Mesenchymal stem cell (in vitro differentiated cells and primary cell): ENCODE measurements at regions not wholly inside any gene's neighbourhood (a gene's known extent, or its start where the extent isn't known, plus 50 kb on each side); places are given as distances from the start of the nearest gene placed in this dataset.

Source experiments
- DNase-seq: peaks from one replicate; pipeline ENCODE4 v3.0.0-alpha.2; 2013
- H2AFZ ChIP-seq: one replicate; pipeline ENCODE4 v1.6.1; 2013; ENCODE audit warnings: low read depth, mild to moderate bottlenecking, control low read depth, inconsistent platforms, low read length, moderate library complexity
- H2AK5ac ChIP-seq: 2 replicates; pipeline ENCODE4 v1.6.1; 2013; ENCODE audit warnings: low read length, moderate library complexity, mild to moderate bottlenecking, inconsistent platforms; ENCODE audit not compliant: severe bottlenecking
- H2BK120ac ChIP-seq: one replicate; pipeline ENCODE4 v1.6.1; 2013; ENCODE audit warnings: low read depth, mild to moderate bottlenecking, inconsistent platforms, low read length, moderate library complexity
- H2BK12ac ChIP-seq, 2 experiments: one replicate each; pipeline ENCODE4 v1.6.1; 2013; ENCODE audit warnings: inconsistent platforms in 2 of 2, low read length in 2 of 2, mild to moderate bottlenecking in 2 of 2, moderate library complexity in 2 of 2, control low read depth in 1 of 2
- H2BK15ac ChIP-seq: one replicate; pipeline ENCODE4 v1.6.1; 2013; ENCODE audit warnings: mild to moderate bottlenecking, low read depth, inconsistent platforms; ENCODE audit not compliant: poor library complexity, severe bottlenecking
- H2BK5ac ChIP-seq: 2 replicates; pipeline ENCODE4 v1.6.1; 2013; ENCODE audit warnings: low read depth, mild to moderate bottlenecking, low read length, control low read depth, inconsistent platforms; ENCODE audit not compliant: poor library complexity, severe bottlenecking
- H3K14ac ChIP-seq, 2 experiments: one replicate each; pipeline ENCODE4 v1.6.1; 2013; ENCODE audit warnings: inconsistent platforms in 2 of 2, low read length in 2 of 2, control low read depth in 1 of 2, mild to moderate bottlenecking in 1 of 2, moderate library complexity in 1 of 2
- H3K18ac ChIP-seq, 2 experiments: one replicate each; pipeline ENCODE4 v1.6.1; 2013; ENCODE audit warnings: inconsistent platforms in 2 of 2, low read length in 2 of 2, control low read depth in 1 of 2, low read depth in 1 of 2, mild to moderate bottlenecking in 1 of 2
- H3K23ac ChIP-seq, 2 experiments: one replicate each; pipeline ENCODE4 v1.6.1; 2013; ENCODE audit warnings: inconsistent platforms in 2 of 2, low read length in 2 of 2, mild to moderate bottlenecking in 2 of 2, moderate library complexity in 2 of 2, control low read depth in 1 of 2
- H3K27ac ChIP-seq: 2 replicates; pipeline ENCODE4 v1.5.1; 2013; ENCODE audit warnings: mild to moderate bottlenecking, moderate library complexity, low read length, control low read depth, inconsistent platforms; ENCODE audit not compliant: poor library complexity, severe bottlenecking
- H3K27me3 ChIP-seq, 2 experiments: 2 replicates each; pipeline versions ENCODE4 v1.6.1 to v1.7.0; 2013; ENCODE audit warnings: low read length in 2 of 2, mild to moderate bottlenecking in 2 of 2, moderate library complexity in 2 of 2, control low read depth in 1 of 2, inconsistent platforms in 1 of 2; ENCODE audit not compliant: control insufficient read depth in 1 of 2, insufficient read depth in 1 of 2
- H3K36me3 ChIP-seq, 2 experiments: 2 replicates each; pipeline versions ENCODE4 v1.6.1 to v1.7.0; 2013; ENCODE audit warnings: low read length in 2 of 2, control low read depth in 1 of 2, inconsistent platforms in 1 of 2, low read depth in 1 of 2, mild to moderate bottlenecking in 1 of 2; ENCODE audit not compliant: insufficient read depth in 2 of 2, control insufficient read depth in 1 of 2
- H3K4ac ChIP-seq, 2 experiments: one replicate each; pipeline ENCODE4 v1.6.1; 2013; ENCODE audit warnings: inconsistent platforms in 2 of 2, low read length in 2 of 2, mild to moderate bottlenecking in 2 of 2, moderate library complexity in 2 of 2, control low read depth in 1 of 2, low read depth in 1 of 2
- H3K4me1 ChIP-seq: 2 replicates; pipeline ENCODE4 v1.6.1; 2013; ENCODE audit warnings: low read depth, low read length, control low read depth; ENCODE audit not compliant: control insufficient read depth, insufficient read depth
- H3K4me2 ChIP-seq: 2 replicates; pipeline ENCODE4 v1.6.1; 2013; ENCODE audit warnings: low read length, mild to moderate bottlenecking, inconsistent platforms; ENCODE audit not compliant: poor library complexity, severe bottlenecking
- H3K4me3 ChIP-seq, 2 experiments: 2 replicates each; pipeline versions ENCODE4 v1.5.1 to v1.7.0; 2013; ENCODE audit warnings: low read length in 2 of 2, mild to moderate bottlenecking in 2 of 2, control low read depth in 1 of 2, low read depth in 1 of 2; ENCODE audit not compliant: insufficient read depth in 1 of 2
- H3K79me1 ChIP-seq: replicated peaks from 2 replicates; pipeline ENCODE4 v1.6.1; 2013; ENCODE audit warnings: mild to moderate bottlenecking, control low read depth, low read length, inconsistent platforms; ENCODE audit not compliant: poor library complexity, severe bottlenecking
- H3K9ac ChIP-seq: 2 replicates; pipeline ENCODE4 v1.7.0; 2013; ENCODE audit warnings: mild to moderate bottlenecking, low read length, moderate library complexity
- H3K9me3 ChIP-seq: 2 replicates; pipeline ENCODE4 v1.7.0; 2013; ENCODE audit warnings: mild to moderate bottlenecking, low read length; ENCODE audit not compliant: control insufficient read depth
- H4K8ac ChIP-seq: one replicate; pipeline ENCODE4 v1.6.1; 2013; ENCODE audit warnings: inconsistent platforms, mild to moderate bottlenecking, low read length, moderate library complexity
- H4K91ac ChIP-seq: one replicate; pipeline ENCODE4 v1.6.1; 2013; ENCODE audit warnings: mild to moderate bottlenecking, low read length, inconsistent platforms
- WGBS: methylation state at CpG from one replicate; pipeline ENCODE4 v1.1.7; 2013; ENCODE audit warnings: mixed read lengths; 5-methylcytosine and 5-hydroxymethylcytosine counted together

DNA sequence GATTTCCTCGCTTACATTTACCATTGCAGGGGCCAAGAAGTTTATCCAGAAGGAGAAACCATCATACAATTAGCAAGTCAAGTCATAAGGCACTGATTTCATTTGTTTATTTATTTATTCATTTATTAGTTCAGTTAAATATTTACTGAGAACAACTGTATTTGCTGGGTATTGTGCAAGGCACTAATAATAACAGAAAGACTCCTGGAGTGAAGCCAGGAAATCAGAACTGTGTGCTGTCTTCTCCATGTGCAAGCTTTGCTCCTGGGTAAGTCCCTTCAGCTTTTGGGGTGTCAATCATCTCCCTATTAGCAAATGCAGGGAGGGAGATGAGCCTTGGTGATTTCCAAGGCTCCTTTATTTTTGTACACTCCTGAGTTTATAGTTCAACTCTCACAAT, 341.6 kb upstream of the MEIS1 start:
- no peaks in the 10 kb centered on the region for H3K79me1 ChIP-seq
- H3K36me3 ChIP-seq = no peaks in the 10 kb centered on the region
- H2BK15ac ChIP-seq = no peak overlapping the region
- no peak overlapping the region for H3K4me2 ChIP-seq
- WGBS = no CpG with 5 or more reads among the region's 1 CpG
- no peaks in the 10 kb centered on the region for H3K4me1 ChIP-seq
- peaks cover 10% of the 10 kb centered on the region for H3K9me3 ChIP-seq
- H3K18ac ChIP-seq = no peak overlapping the region
- H3K23ac ChIP-seq = no peak overlapping the region
- no peak overlapping the region for H2BK5ac ChIP-seq
- H3K4ac ChIP-seq = no peak overlapping the region
- no peaks in the 10 kb centered on the region for H3K27me3 ChIP-seq
- no peak overlapping the region for H2AFZ ChIP-seq
- no peak overlapping the region for H2BK12ac ChIP-seq
- no peak overlapping the region for H3K27ac ChIP-seq
- no peak overlapping the region for H3K14ac ChIP-seq
- no peak overlapping the region for H3K4me3 ChIP-seq
- no peak overlapping the region for H4K91ac ChIP-seq
- H3K9ac ChIP-seq = no peak overlapping the region
- H2AK5ac ChIP-seq = no peak overlapping the region
- H4K8ac ChIP-seq = no peak overlapping the region
- no peak for DNase-seq
- no peak overlapping the region for H2BK120ac ChIP-seq

DNA sequence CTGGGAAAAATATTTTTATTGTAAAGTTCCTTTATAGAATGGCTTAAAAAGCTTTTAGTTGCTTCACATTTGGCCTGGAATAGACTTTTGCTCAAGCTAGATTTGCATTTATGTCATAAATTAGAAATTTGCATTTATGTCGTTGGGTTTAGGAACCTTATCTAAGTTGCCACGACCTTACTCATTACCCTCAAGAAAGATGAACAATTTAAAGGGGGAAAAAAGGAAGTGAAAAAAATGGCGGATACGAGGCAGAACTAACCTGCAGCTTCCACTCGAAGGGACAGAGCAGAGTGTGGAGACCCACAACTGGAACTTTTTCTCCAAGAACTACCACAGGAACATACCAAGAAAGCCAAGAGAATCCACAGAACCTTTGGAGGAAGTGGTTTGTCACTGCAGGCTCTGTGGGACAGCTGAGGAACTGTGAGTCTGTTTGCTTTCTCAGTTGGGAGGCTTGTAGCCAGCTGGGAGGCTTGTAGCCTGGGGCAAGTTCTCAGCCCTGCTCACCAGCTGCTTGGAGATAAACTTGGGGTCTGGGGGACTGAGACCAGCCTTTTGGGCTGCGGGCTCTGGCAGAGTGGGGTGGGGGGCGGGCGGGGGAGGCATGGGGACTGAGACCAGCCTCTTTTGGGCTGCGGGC, 349.9 kb upstream of the MEIS1 start:
- Histone ChIP-seq H2BK120ac (no peak overlapping the region), H3K9me3 (peaks cover 12% of the 10 kb centered on the region), H3K4me3 (no peak overlapping the region), H4K8ac (no peak overlapping the region), H3K4ac (no peak overlapping the region), H2BK15ac (no peak overlapping the region), H2AFZ (no peak overlapping the region), H3K23ac (no peak overlapping the region), H3K27me3 (no peaks in the 10 kb centered on the region), H3K79me1 (no peaks in the 10 kb centered on the region), H4K91ac (no peak overlapping the region), H3K4me1 (no peaks in the 10 kb centered on the region), H2BK5ac (no peak overlapping the region), H3K14ac (no peak overlapping the region), H2BK12ac (no peak overlapping the region), H3K4me2 (no peak overlapping the region), H2AK5ac (no peak overlapping the region), H3K36me3 (no peaks in the 10 kb centered on the region), H3K18ac (no peak overlapping the region), H3K27ac (no peak overlapping the region), H3K9ac (no peak overlapping the region)
- no peak for DNase-seq
- 87% methylated on average over 4 of the region's 9 CpGs for WGBS

DNA sequence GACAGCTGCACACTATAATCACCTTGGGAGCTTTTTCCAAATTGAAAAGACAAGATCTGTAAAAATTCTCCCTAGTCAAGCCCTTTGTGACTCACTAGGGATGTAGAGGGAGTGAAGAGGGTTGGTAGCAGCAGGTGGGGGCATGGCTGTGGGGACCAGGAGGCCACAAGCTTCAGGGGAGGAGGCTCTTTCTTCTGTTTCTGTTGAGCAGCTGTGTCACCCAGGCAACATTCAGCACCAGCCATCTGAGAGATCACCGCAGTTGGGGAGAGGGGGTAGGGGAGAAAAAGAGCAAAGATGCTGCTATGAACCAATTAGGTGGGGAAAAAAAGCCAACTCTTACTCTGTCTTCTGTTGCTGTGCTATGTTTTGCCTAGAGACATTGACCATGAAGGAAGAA, 352.3 kb upstream of the MEIS1 start:
- no peaks in the 10 kb centered on the region for H3K79me1 ChIP-seq
- H3K9me3 ChIP-seq = peaks cover 2% of the 10 kb centered on the region
- no peak overlapping the region for H2AK5ac ChIP-seq
- H2BK5ac ChIP-seq = no peak overlapping the region
- no peak overlapping the region for H4K91ac ChIP-seq
- no peak overlapping the region for H3K4me2 ChIP-seq
- H2AFZ ChIP-seq = no peak overlapping the region
- WGBS = 80% methylated on average over 1 of the region's 1 CpG
- no peaks in the 10 kb centered on the region for H3K36me3 ChIP-seq
- no peak overlapping the region for H3K4me3 ChIP-seq
- H2BK15ac ChIP-seq = no peak overlapping the region
- no peak for DNase-seq
- H3K18ac ChIP-seq = no peak overlapping the region
- no peak overlapping the region for H3K27ac ChIP-seq
- H3K4ac ChIP-seq = no peak overlapping the region
- H4K8ac ChIP-seq = no peak overlapping the region
- H3K9ac ChIP-seq = no peak overlapping the region
- no peak overlapping the region for H2BK120ac ChIP-seq
- no peak overlapping the region for H2BK12ac ChIP-seq
- H3K23ac ChIP-seq = no peak overlapping the region
- H3K4me1 ChIP-seq = no peaks in the 10 kb centered on the region
- no peaks in the 10 kb centered on the region for H3K27me3 ChIP-seq
- no peak overlapping the region for H3K14ac ChIP-seq

DNA sequence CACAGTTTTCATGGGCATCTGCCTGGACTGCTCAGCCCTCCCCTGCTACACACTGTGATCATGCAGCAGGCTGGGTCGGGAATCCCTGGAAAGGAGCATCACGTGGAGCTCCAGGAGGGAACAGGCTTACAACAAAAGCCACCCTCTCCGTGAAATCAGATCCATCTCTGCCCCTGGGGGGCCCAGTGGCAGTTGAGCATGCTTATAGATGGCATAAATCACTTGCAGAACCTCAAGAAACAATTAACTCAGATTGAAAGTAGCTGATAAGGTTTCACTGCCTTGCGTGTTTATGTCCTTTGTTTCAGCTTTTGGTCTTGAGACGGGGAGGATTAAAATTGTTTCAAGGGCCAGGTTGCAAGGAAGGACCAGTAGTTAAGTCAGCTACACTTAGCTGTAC, 354.8 kb upstream of the MEIS1 start:
- H3K9ac ChIP-seq = no peak overlapping the region
- WGBS = 36% methylated on average over 4 of the region's 5 CpGs
- no peak for DNase-seq

More for the DNA sequence above, 354.8 kb upstream of the MEIS1 start:
- Histone ChIP-seq H3K4me1 (no peaks in the 10 kb centered on the region), H3K14ac (no peak overlapping the region), H3K27ac (no peak overlapping the region), H3K27me3 (no peaks in the 10 kb centered on the region), H2AFZ (no peak overlapping the region), H3K4ac (no peak overlapping the region), H2BK15ac (no peak overlapping the region), H2BK5ac (no peak overlapping the region), H2BK120ac (no peak overlapping the region), H3K18ac (no peak overlapping the region), H3K36me3 (no peaks in the 10 kb centered on the region), H2AK5ac (no peak overlapping the region), H3K4me3 (no peak overlapping the region), H3K23ac (no peak overlapping the region), H2BK12ac (no peak overlapping the region), H4K8ac (no peak overlapping the region), H4K91ac (no peak overlapping the region), H3K4me2 (no peak overlapping the region), H3K79me1 (no peaks in the 10 kb centered on the region), H3K9me3 (no peaks in the 10 kb centered on the region)
